ENCODE measurements at regions not wholly inside any gene's neighbourhood (a gene's known extent, or its start where the extent isn't known, plus 50 kb on each side); places are given as distances from the start of the nearest gene placed in this dataset.
"Not testable (repeated sequence)": the region's sequence is repeated elsewhere in the genome, so short reads cannot be mapped to it uniquely, and the experiment has no call there.

DNA sequence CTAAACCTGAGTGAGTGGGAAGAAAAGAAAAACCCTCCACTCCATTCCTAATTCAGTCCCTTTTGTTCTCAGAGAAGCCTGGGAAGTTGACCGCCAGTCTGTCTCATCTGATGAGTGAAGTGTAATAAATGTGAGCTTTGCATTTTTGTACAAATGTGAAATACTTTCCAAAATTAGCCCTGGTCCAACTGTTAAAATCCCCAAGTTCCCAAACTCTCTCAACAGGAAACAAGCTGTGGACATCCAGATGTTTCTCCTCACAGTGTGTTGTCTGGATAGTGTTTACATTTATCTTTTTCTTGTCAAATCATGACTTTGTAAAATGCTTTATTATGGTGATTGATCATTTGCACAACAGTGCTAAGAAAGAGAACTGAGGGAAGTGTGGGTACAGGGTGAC lies 145.1 kb downstream of the TM2D1 start:
- no peak for DNase-seq

DNA sequence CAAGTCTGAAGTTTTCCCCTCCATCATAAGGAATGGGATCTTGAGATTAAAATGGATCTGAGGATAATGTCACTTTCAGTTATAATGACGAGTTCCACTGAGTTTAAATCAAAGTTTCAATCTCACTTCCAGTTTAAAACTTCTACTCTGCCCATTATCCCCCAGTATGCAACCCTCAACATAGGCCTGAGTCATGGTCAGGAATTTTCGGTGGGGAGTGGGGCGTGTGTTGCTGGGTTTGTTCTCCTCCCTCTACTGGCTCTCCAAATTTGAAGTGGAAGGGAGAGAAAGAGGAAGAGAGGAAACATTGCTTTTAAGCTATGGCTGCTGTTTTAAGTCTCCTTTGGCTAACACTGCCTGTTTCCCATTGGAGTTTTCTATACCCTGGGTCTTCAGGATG lies 152.9 kb downstream of the TM2D1 start:
- DNase-seq: no peak

DNA sequence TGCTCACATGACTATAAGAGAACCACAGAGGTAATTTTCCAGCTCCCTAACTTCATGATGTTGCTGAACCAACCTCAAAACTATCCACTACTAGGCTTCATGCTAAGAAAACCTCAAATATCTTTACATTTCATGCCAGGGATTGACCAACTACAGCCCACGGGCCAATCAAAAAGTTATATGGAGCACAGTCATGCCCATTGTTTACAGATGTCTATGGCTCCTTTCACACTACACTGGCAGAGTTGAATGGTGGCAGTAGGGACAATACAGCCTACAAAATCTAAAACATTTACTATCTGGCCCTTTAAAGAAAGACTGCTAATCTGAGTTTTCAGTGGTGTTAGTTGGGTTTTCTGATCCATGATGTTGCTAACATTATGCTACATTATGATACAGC lies 154.8 kb downstream of the TM2D1 start:
- DNase-seq: no peak

DNA sequence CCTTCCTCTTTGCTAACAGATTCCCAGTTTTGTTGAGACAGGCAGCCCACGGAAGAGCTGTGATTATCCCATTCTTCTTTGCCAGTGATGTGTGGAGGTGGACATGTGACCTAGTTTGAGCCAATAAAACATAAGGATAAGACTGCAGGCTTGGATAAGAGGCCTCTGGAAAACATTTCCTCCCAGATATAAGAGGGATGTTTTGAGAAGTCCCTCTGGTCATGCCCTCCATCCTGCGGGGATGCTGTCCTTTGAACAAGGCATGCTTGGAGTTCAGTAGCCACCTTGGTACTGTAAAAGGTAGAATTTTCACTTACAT lies 155.7 kb downstream of the TM2D1 start:
- no peak for DNase-seq

DNA sequence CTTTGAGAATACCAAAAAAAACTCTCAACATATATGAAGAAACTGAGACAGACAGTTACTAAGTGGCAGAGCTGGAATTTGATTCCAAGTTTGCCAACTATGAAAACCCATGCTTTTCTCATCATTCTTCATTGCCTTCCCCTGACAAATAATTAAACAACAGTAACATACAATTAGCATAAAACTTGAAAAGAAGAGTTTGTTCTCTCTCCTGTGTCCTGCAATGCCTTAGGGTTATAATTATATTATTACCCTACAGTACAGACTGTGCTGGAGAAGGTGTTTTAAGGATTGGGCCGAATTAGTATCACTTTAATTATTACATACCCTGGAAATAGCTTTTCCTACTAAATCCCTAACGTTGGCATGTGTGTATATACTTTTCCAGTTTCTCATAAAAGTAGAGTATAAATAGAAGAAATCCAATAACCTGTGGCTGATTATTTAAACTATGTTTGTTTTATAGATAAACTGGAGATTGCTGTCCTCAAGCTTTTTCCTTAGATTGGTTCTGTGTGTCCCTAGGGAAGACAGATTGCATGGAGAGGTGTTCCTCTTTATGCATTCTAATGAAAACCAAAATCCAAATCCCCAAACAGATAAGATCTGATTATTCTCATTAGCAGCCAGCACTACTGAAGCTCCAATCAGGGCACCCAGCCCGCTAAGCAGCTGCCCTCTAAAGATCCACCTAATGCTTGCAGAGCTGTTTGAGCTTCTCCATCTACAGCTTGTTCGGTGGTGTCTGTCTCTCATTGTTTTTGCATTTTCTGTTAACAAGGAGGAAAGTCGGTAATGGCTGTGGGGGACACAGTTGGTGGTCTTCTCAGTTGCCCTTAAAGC lies 156.3 kb downstream of the TM2D1 start:
- no peak for DNase-seq

DNA sequence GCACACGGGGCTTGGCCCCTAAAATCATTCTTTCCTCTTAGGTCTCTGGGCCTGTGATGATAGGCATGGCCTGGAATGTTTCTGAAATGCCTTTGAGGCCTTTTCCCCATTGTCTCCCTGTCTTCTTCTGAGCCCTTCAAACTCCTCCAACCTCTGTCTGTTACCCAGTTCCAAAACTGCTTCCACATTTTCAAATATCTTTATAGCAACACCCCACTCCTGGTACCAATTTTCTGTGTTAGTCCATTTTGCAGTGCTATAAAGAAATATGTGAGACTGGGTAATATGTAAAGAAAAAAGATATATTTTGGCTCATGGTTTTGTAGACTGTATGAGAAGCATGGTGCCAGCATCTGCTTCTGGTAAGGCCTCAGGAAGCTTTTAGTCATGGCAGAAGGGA lies 158.8 kb downstream of the TM2D1 start:
- no peak for DNase-seq

DNA sequence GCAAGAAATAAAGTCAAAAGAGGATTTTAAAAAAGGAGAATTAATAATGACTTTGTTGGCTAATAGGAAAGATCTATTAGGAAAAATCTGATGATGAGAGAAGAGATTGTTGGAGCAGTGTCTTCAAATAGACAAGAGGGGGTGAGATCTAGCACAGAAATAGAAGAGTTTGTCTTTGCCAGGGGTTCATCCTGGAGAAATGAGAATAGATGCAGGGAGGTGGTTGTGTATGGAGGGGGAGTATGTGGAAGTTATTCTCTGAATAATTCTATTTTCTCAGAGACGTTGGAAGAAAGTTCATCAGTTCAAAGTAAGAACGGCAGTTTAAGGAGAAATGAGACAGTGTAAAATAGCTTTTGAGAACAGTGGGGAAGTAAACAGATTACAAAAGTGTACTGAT lies 161.3 kb downstream of the TM2D1 start:
- no peak for DNase-seq

DNA sequence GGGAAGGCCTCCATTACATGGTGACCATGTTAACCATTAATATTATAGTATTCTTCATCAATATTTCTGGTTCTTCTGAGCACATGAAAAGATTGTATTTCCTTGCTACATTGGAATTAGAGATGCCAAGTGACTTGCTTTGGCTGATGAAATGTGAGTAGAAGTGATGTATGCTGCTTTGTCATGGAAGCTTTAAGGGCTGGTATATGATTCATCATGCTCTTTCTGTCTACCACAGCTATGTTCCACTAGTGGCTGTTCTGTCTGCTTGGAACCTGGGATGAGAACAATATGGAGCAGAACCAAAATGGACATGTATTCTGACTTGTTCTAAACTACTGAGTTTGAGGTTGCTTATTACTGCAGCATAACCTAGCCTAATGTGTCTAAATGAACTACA lies 163.3 kb downstream of the TM2D1 start:
- DNase-seq: no peak

DNA sequence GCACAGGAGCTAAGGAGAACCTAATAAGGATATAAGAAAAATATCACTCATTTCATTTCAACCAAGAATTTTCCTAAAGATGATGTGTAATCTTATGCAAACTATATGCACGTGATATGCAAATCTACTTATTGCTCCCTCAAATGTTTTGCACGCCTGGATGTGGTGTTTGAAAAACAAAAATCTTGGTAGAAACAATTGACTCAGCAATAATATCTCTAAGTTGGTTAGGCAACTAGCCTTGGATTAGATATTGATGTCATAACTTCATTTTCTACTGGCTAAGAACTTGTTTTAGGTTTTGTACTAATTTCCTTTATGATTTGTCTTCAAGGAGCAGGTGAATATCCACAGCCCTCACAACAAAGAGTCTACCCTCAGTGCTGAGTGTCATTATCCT lies 164.6 kb downstream of the TM2D1 start:
- DNase-seq: no peak

DNA sequence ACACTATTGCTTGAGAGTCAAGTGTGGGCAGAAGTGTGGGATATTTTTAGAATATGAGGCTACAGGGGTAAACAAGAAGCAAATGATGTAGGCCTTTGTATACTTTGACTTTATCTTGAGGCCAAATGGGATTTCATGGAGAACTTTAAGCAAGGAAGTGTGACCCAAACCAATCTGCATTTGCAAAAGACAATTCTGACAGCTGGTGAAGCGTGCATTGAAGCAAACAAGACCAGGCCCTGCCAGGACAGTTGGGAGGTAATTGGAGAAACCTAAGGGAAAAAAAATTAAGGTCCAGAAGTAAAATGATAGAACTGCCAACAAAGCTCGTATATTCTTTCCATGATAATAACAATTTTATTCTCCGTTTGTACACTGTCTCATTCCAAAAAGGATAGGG lies 168.3 kb downstream of the TM2D1 start:
- no peak for DNase-seq

DNA sequence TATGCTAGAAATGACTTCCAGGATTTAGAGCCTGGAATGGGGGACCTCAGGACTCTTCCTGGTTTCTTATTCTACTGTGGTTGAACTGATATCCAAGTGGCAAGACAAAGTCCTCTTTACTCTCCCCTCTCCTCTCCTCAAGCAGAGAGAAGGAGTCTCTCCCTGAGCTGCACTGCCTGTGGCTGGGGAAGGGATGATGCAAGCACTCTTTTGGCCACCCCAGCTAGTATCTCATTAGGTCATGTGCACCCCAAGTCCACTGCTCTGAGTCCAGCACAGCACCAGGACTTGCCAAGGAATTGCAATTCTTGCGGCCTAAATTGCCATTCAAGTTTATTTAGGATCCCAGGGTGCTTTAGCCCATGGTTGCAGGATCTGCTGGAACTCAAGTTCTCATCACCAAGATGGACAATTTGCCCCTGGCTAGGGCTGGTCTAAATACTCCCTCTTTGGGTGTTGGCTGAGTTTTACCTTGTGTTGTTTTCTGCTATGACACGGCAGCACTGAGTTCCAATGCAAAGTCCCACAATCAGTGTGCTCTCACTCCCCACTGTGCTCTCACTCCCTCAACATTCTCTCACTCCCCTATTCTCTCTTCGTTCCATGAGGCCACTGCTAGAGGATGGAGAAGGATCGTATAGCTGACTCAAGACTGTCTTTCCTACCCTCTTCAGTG lies 172.2 kb downstream of the TM2D1 start:
- no peak for DNase-seq

DNA sequence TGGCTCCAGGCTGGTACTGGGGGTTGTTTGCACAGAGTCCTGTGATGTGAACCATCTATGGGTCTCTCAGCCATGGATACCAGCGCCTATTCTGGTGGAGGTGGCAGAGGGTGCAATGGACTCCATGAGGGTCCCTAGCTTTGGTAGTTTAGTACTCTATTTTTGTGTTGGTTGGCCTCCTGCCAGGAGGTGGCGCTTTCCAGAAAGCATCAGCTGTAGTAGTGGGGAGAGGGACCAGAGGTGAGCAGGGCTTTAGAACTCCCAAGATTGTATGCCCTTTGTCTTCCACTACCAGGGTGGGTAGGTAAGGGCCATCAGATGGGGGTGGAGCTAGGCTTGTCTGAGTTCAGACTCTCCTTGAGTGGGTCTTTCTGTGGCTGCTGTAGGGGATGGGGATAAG lies 177.6 kb downstream of the TM2D1 start:
- not testable (repeated sequence) for DNase-seq

DNA sequence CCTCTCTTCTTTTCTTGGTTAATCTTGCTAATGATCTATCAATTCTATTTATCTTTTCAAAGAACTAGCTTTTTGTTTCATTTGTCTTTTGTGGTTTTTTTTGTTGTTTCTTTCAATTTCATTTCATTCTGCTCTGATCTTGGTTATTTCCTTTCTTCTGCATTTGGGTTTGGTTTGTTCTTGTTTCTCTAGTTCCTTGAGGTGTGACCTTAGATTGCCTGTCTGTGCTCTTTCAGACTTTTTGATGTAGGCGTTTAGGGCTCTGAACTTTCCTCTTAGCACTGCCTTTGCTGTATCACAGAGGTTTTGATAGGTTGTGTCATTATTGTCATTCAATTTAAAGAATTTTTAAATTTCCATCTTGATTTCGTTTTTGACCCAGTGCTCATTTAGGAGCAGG lies 180.1 kb downstream of the TM2D1 start:
- DNase-seq: not testable (repeated sequence)

DNA sequence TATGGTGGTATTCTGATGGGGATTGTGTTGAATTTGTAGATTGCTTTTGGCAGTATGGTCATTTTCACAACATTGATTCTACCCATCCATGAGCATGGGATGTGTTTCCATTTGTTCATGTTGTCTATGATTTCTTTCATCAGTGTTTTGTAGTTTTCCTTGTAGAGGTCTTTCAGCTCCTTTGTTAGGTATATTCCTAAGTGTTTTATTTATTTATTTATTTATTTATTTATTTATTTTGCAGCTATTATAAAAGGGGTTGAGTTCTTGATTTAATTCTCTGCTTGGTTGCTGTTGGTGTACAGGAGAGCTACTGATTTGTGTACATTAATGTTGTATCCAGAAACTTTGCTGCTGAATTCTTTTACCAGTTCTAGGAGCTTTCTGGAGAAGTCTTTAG lies 181.4 kb downstream of the TM2D1 start:
- DNase-seq: not testable (repeated sequence)

DNA sequence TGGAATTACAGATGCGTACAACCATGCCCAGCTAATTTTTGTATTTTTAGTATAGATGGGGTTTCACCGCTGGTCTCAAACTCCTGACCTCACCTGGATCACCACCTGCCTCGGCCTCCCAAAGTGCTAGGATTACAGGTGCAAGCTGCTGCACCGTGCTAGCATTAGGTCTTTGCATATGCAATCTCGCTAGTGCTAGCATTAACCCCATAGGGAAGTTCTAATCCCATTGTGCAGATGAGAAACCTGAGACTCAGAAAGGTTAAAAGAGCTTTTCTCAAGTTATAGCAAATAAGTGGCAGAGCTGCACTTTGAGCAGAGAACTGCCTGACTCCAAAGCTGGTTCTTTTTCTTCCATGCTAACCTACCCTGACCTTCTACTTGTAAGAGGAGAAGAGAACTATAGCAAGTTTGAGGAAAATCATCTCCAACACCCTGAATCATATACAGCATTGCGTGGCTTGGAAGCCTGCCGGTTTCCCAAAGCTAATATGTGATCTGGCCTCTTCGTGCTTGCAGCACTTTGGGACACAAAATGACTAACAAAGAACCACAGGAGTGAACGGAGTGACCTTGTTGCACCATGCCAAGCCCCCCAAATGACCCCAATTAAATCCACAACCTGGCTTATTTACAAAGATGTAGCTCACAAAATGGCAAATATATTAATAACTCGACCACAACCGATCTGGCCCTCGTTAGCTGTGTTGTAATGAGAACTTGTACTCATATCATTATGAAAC lies 185.1 kb downstream of the TM2D1 start:
- no peak for DNase-seq

DNA sequence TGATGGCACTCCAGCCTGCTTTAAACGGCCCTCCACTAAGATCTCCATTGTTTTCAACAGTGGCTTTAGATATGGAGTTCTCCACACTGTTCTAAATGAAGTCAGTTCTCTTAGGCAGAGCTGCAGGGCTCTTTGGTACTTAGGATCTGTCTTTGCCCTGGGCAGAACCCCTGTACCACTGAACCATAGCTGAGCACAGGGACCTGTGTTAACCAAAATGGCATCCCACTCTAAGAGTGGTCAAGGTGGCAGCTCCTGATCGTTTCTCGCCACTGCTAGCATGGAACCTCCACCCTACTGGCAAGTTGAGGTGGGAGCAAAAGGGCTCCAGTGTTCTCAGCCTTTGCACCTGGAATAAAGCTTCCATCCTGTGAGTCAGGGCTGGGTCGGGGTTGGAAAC lies 186.7 kb downstream of the TM2D1 start:
- no peak for DNase-seq

DNA sequence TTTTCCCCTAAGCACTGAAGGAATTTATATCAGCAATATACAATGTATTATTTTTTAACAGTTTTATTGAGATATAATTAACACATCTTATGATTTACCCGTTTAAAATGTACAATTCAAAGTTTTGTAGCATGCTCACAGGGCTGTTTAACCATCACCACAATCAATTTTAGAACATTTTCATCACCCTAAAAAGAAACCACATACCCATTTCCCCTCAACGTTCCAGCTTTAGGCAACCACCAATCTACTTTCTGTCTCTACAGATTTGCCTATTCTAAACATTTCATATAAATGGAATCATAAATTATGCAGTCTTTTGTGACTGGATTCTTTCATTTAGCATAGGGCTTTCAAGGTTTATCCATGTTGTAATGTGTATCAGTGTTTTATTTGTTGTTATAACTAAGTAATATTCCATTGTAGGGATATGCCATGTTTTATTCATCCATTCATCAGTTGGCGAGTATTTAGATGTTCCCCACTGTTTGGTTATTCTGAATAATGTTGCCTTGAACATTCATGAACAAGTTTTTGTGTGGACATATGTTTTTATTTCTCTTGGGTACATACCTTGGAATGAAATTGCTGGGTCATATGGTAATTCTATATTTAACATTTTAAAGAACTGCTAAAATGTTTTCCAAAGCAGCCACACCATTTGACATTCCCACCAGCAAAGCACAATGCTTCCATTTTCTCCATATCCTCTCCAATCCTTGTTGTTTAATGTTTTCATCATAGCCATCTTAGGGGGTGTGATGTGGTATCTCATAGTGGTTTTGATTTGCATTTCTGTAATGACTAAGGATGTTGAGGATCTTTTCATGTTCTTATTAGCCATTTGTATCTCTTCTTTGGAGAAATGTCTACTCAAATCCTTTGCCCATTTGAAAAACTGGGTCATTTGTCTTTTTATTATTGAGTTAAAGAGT lies 188.5 kb downstream of the TM2D1 start:
- no peak for DNase-seq

DNA sequence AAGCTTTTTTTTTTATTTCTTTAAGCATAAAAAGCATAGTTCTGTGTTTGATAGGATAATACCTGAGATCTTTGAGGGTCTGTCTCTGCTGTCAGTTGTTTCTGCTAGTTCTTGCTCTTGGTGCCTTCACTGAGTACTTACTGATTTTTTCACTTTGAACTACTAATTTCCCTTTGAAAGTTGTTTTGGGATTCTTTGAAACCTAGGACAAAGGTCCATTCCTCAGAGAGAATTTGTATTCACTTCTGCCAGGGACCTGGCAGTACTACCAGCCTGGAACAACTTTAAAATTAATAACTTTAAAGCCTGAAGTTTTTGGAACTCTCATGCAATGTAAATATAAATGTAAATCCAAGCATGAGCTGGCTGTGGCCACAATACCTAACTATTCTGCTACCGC lies 190.1 kb downstream of the TM2D1 start:
- no peak for DNase-seq

DNA sequence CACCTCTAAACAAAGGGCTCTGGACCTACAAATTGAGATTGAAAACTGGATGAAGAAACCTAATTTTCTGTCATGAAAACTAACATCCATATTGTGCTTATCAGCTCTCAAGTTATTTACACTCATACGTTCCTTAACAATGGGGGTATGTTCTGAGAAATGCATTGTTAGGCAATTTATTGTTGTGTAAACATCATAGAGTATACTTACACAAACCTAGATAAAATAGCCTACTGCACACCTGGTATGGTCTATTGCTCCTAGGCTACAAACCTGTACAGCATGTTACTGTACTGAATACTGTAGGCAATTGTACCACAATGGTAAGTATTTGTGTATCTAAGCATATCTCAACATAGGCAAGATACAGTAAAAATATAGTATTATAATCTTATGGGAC lies 191.4 kb downstream of the TM2D1 start:
- DNase-seq: no peak

DNA sequence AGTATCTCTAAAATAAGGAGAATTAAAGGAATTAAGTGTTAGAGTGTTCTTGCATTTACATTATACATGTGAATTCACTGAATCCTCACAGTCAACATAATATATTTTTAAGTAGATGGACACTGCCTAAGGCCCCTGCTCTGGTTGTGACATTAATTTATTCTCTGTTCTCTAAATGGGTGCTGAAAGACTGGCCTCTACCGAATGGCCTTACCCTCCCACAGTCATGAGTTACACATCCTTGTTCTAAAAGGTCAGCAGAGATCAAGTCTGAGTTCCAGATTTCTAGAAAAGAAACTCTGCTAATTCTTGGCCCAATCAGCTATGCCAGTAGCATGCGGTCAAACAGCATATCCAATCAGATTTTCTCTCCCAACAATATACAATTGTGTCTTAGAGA lies 193.2 kb downstream of the TM2D1 start:
- no peak for DNase-seq

DNA sequence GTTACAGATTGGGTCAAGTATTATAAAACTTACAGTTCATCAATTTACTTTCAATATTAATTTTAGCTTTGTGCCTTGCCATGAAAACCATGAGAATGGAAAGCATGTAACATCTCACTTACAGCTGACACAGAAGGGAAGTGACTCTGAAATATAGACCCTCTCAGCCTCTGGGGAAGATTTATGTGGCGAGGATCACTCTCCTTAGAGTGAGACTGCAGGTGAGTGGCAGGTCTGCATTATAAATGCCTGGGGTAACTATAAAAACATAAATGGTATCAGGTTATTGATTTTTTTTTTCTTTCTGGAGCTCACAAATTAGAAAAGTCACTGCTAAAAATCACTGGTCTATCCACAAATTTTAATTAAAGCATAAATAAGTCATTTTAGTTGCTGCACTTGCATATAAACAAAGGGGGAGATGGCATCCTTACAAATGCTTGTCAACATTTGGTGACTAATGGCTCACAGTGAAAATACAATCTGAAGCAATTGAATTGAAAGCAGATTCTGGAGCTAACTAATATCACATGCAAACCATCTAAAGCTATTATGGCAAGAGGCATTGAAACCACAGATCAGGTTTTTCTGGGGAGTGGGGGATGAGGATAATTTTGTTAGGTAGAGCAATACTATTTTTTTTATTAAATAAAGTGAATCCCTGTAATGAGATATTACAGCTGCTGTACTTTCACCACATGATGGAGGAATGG lies 200.9 kb downstream of the TM2D1 start:
- DNase-seq: no peak

DNA sequence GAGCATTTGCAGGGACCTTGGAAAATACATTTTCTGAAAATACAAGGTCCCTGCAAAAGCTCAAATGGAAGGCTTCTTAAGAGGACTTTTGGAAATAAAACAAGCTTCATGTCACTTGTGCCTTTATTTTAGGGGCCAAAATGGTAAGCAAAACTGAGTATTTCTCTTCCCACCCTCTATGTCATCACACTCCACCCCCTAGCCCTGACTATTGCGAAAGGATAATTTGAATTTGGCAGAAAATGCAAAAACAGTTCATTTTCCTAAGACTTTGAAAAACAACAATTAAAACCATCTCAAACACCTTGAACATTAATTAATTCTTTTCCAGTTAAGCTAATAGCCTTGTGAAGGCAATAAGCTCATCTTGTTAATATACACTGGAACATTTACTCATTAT lies 201.7 kb downstream of the TM2D1 start:
- no peak for DNase-seq
